ENCODE measurements at regions not wholly inside any gene's neighbourhood (a gene's known extent, or its start where the extent isn't known, plus 50 kb on each side); places are given as distances from the start of the nearest gene placed in this dataset.

DNA sequence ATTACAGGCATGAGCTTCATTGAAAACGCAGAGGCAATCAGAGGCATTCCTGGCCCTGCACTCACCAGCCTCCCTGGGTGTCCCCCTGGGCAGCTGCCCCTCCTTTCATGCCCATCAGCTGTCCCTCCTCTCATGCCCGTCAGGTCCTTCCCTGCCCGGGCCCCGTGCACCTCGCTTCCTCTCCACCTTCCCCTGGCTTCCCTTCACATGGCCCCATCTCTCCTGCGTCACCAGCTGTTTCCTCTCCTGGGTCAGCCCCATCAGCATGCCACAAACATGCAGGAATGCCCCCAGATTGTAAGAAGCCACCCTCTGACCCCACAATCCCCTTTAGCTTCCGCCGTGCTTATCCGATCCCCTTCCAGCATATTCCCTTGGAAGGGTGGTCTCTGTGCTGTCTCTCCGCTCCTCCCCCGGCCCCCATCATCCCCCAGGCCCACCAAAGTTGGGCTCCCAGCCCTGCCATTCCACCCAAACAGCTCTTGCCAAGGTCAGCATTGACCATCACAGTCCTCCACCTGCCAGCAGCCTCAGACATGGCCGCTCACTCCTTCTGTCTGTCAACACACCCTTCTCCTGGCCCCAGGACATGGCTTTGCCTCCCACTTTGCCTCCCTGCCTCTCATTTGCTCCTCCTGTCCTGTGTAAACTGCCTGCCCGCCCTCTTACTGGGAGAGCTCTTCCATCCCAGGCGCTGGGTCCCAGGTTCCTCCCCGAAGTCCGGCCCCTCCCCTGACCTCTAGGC is 98.6 kb upstream of the IER5L start:
- DNase-seq: no peak

DNA sequence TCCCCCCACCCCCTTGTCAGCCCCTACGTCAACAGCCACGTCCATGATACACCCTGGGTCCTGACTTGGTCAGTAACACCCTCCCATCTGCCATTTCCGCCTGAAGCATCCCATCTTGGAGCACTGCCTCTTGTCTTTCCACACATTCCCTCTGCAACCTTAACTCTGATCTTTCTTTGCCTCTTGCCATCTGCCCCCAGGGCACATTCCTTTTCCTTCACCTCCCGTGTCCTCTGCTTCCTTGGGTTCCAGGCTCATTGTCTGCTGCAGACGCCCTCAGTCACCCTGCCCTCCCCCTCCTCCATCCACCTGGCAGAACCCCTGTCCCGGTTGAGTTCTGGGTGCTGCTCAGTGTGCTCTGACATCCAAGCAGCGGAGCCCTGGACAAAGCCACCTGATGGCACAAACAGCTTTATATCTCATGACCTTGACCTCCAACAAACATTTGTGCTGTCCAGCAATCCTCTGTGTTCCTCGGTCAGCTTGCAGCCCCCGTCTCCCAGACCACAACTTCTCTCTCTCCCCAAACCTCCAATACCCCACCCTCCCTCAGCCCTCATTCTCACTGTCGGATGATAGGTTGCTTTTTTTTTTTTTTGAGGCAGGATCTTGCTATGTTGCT is 97.7 kb upstream of the IER5L start:
- DNase-seq: no peak

DNA sequence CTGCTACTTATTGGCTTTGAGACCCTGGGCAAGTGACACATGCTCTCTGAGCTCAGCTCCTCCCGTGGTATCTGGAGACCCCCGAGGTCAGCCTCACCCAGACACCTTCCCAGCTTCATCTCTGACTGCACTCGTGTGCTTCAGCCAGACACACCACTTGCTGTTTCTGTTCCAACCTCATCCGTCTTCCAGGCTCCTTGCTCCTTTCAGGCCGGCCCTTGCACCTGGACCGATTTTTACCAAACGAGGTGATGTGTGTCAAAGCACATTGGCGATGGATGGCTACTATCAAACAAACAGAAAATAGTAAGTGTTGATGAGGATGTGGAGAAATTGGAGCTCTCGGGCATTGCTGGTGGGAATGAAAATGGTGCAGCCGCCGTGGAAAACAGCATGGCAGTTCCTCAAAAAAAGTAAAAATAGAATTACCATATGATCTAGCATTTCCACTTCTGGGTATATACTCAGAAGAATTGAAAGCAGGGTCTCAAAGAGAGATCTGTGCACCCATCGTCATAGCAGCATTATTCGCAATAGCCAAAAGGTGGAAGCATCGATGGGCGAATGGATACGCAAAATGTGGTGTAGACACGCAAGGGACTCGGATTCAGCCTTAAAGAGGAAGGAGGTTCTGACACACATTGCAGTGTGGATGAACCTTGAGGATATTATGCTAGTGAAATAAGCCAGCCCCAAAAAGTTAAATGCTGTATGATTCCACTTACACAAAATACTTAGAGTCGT is 96.1 kb upstream of the IER5L start:
- peak in 2 of 3 donors; percentile 28 to 29 for DNase-seq

DNA sequence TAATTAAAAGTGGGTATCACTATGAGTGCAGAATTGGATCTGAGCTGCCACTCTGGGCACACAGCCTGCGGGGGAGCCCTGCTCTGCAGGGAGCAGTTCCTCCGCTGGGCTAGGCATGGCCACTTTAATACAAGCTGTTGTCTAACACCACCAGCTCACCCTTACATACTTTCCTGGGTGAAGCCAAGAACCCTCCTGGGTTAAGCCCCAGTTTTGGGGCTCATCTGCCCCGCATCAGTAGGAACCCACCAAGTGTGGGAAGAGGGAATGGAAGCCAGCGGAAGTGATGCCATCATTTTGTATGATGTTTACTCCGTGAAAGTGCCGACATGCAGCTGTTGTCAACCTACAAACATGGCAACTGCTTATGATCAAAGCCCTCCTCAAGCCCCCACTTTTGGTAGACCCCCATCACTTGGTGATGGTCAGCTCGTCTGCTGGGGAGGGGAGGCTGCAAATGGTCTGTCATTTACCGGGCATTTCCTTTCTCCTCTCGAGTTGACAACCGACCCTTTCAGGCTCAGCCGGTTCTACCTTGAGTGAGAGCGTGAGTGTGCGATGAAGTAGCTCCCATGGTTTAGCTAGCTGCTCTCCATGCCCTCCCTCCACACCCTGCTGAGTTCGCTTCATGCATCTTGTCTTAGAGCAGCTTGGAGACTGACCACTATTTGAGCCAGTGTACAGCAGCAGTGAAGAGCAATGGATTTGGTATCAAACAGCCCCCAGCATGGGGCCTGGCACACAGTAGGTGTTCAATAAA is 95.3 kb upstream of the IER5L start:
- no peak for DNase-seq

DNA sequence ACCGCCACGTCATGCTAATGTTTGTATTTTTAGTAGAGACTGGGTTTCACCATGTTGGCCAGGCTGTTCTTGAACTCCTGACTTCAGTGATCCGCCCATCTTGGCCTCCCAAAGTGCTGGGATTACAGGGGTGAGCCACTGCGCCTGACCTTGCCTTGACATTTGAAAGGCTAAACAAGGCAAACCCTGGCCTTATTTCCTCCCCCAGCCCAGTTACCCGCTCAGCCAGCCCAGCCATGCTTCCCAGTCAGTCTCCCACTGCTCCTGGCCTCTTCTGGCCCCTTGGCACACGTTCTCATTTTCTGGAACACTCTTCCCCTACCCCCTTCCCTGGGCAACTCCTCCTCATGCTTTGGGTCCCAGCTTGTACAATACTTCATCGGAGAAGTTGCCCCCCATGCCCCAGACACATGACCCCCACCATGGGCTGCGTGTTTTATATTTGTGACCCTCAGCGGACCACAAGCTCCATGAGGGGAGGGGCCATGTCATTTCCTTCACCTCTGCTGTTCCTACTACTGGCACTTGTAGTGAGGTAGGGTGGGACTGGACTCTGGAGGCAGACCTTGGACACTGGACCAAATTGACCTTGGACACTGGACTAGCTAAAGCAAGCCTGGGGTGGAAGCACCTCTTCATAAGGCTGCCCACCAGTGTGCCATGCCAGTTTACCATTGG is 94.4 kb upstream of the IER5L start:
- no peak for DNase-seq

DNA sequence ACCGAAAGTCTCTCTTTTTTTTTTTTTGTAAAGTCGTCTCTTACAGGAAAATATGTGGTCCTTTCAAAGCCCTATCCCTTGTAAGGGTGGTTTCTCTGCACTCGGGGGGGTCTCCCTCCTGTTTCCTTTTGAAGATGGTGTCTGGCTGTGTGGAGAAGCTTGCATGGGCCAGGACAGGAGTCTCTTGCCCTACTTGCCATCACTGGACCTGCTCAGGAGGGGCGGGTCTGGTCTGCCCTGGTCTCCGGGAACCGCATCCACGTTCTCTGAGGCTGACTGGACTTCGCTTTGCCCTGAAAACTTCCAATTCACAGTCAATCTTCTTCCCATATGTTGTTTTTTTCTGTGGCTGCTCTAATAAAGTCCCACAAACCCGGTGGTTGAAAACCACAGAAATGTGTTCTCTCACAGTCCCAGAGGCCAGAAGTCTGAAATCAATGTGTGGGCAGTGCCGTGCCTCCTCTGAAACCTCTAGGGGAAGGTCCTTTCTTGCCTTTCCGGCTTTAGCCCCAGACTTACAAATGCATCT is 92.9 kb upstream of the IER5L start:
- DNase-seq: peak; percentile 63 to 69 (median 69)

DNA sequence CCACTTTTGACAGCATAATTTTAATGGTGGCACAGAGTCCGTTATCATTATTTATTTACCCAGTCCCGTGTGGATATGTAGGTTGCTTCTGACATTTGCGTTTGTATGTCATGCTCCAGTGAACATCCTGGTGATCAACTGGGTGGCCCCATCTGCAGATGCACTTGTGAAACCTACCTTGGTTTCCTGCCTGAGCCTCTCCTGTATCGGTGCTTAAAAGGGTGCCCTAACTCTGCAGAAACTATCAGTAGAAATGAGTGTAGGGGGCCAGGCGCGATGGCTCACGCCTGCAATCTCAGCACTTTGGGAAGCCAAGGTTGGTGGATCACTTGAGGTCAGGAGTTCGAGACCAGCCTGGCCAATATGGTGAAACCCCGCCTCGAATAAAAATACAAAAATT is 92.1 kb upstream of the IER5L start:
- DNase-seq: no peak

DNA sequence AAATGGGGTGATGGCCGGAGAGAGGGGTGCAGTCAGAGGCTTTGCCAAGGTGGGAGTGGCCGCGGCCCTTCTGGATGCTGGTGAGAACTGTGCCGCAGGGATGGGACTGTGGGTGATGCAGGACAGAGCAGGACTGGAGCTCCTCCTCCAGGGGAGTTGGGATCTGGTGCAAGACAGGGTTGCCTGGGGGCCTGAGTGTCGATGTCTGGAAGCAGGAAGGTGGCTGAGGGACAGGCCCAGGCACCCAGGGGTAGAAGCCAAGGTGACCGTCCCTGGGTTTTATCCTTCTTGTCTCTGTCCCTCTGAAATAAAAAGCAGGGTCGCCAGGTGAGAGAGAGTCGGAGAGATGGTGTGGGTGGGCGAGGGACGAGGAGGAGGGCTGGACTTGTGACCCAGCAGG is 89.1 kb upstream of the IER5L start:
- DNase-seq: no peak

DNA sequence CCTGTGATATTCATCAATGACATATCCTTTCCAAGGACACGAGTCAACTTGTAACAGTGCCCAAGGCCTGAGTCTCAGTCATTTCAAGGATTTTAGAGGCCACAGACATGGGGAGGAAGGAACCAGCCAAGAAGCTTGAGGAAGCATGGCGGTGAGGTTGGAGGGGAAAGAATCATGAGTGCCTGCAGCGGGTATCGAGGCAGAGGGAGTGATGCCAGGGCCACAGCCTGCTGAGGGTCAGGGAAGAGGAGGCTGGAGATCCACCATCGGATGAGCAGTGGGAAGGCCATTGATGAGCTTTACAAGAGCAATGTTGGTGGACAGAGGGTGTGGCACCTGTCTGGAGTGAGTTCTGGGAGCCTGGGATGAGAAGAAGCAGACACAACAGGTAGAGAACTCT is 88.5 kb upstream of the IER5L start:
- no peak for DNase-seq

DNA sequence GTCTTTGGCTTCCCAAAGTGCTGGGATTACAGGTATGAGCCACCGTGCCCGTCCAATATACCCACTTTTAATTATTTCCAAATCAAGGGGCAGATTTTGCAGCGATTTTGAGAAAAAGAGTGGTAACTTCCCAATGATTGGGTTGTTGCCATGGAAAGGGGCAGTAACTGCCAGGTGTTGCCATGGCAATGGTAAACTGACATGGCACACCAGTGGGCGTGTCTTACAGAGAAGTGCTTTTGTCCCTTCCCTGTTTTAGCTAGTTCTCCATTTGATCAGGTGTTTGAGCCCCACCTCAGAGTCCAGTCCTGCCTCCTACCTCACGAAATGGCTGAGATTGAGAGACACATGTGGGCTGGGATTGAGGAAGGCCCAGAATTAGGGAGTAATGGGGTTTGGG is 86.3 kb upstream of the IER5L start:
- no peak for DNase-seq

DNA sequence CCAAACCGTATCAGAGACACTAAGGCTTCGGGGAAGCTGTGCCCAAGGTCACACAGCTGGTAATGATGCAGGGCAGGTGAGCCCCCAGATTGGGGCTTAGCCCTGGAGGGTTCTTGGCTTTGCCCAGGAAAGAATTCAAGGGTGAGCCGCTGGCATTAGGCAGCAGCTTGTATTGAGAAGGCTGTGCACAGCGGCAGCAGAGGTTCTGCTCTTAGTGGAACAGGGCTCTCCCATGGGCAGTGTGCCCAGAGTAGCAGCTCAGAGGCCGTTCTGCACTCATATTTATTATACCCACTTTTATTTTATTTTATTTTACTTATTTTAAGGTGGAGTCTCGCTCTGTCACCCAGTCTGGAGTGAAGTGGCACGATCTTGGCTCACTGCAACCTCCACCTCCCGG is 85.8 kb upstream of the IER5L start:
- DNase-seq: no peak

DNA sequence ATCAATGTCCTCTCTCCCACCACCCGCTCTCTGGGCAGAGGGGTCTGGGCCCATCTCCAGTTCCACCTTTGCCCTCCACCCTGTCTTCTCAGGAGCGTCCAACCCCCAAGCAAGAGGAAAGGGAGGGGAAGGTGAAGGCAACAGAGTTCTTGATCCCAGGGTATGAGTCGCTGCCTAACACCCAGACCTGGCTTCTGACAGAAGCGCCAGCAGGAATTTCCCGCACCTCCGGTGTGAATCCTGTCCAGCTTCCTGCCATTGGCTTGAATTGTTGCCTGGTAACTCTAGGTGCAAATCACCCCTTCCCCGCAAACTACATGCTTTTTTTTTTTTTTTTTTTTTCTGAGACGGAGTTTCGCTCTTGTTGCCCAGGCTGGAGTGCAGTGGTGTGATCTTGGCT is 84.2 kb upstream of the IER5L start:
- DNase-seq: peak in 1 of 3 donors; percentile 40

DNA sequence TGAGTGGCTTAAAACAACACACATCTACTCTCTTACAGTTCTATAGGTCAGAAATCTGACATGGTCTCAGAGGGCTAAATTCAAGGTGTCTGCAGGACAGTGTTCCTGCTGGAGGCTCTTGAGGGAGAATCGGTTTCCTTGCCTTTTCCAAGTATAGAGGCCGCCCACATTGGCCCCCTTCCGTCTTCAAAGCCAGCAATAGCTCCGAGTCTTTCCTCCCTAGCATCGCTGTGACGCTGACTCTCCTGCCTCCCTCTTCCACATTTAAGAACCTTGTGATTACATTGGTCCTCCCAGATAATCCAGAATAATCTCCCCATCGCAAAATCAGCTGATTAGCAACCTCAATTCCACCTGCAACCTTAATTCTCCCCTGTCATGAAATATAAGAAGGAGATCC is 81.3 kb upstream of the IER5L start:
- no peak for DNase-seq

DNA sequence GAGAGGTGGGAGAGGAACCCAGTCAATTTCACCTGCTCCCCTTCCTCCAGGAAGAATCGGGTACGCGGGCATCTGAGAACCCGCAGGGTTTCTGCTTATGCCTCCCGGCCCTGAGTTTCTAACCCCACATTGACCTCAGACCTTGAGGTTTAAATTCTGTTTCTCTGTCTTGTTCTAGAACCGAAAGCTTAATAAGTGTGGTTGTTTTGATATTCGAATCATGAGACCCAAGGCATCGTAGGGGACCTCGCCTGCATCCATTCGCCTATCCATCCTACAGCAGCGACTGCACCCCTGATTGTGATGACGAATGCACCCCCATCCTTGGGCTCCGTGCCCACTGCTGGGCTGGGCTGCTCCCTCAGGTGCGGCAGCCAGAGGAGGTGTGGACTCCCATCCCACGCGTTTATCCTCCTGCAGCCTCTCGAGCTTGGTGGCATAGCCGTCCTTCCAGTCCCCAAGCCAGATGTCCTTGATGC is 80.8 kb upstream of the IER5L start:
- DNase-seq: no peak

DNA sequence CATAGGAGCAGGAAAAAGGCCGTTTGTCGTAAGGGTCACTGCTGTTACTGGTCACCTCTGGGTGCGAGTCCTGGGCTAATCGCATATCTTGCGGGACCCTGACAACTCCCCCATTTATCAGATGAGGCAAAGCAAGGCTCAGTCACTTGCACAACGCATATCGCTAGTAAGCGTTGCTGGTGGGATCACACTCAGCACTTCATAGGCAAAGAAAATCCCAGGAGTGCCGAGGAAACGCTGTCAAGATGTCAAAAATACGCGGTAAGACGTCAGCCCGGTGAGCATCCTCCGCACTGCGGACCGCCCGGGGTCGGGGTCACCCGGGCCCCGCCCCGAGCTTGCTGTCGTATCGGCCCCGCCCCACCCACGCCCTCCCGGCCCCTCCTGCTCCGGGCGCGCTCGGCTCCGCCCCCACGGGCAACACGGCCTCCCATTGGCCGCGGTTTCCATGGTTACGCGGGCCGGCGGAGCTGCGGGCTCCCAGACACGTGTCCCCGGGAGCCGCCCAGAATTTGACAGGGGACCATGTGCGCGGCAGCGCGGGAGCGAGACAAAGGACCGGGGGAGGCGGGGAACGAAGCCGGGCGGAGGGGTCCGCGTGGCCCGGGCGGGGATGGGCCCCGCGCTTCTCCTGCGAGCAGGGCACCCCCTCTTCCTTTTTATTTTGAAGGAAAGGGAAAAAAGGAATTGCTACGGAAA is 80.2 kb upstream of the IER5L start:
- DNase-seq: peak; percentile 90 to 96 (median 90)

DNA sequence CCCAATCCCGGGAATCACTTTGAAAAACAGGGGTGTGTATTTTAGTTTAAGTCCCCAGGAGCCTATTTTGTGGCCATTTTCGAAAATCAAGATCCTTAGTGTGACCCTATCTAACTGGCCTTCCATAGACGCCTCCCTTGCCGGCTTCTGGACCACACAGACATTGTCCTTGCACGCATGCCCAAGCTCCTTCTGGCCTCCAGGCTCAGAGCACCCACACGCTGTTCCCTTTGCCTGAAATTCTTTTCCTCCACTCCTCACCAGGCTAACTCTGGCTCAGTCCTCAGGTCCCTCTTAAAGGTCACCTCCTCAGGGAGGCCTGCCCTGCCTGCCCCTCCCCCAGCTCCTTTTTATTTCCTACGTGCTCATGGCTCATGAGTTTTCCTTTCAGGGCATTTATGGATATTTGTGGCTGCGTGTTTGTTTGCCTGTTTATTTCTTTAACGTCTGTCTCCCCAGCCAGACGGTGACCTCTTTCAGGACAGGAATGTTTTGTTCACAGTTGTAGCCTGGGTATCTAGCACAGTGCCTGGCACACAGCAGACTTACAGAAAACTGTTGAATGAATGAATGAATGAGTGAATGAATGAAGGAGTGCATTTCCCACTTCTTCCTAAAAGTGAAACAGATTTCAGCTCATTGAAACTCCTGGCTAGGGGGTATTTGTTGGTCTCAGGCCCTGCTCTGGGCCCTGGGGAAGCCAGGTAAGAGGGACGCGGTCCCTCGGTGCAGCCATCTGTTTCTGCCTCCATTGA is 79.1 kb upstream of the IER5L start:
- DNase-seq: no peak

DNA sequence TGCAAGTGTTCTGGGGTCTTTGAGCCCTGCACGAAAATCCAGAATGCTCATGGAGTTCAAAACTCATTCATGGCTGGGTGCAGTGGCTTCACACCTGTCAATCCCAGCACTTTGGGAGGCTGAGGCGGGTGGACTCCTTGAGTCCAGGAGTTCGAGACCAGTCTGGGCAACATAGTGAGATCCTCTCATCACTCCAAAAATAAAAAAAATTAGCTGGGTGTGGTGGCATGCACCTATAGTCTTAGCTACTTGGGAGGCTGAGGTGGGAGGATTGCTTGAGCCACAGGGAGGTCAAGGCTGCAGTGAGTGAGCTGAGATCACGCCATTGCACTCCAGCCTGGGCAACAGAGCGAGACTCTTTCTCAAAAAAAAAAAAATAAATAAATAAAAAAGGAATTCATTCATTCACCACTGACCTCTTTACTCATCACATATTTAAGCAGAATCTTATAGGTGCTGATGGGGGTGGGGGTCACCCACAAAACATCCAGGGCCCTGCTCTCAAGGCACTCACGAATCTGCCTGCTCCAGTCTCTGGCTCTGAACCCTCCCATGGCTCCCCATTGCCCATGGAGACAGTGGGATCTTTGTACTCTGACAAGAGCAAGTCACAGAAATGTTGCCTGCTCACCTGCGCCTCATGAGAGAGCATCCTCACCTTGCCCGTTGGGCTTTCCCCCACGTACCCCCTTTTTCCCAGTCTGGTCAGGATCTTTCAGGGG is 76.7 kb upstream of the IER5L start:
- DNase-seq: no peak

DNA sequence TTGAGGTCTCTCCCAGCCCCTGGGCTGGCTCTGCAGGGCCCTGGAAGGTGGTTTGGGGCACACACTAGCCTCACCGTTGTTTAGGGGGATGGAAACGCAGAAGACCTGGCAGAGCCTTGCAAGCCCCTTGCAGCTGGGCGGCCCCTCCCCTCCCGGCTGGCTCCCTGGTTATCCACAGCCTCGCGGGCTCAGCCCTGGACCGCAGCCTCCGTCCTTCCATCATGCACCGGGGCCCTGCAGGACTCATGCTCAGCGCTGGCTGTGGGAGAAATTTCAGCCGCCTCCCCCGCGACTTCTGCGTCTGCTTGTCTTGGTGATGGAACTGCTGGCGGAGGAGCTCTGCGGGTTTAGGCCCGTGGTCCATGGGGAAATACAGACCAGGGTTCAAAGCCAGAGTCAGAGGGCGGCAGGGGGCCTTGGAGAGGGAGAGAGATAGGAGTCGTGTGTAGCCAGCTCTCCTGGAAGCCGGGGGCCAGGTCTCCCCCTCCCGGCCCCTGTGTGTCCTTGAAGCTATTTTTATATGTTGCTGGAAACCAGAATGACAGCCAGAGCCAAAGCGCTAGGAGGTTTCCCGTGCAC is 75.8 kb upstream of the IER5L start:
- no peak for DNase-seq

DNA sequence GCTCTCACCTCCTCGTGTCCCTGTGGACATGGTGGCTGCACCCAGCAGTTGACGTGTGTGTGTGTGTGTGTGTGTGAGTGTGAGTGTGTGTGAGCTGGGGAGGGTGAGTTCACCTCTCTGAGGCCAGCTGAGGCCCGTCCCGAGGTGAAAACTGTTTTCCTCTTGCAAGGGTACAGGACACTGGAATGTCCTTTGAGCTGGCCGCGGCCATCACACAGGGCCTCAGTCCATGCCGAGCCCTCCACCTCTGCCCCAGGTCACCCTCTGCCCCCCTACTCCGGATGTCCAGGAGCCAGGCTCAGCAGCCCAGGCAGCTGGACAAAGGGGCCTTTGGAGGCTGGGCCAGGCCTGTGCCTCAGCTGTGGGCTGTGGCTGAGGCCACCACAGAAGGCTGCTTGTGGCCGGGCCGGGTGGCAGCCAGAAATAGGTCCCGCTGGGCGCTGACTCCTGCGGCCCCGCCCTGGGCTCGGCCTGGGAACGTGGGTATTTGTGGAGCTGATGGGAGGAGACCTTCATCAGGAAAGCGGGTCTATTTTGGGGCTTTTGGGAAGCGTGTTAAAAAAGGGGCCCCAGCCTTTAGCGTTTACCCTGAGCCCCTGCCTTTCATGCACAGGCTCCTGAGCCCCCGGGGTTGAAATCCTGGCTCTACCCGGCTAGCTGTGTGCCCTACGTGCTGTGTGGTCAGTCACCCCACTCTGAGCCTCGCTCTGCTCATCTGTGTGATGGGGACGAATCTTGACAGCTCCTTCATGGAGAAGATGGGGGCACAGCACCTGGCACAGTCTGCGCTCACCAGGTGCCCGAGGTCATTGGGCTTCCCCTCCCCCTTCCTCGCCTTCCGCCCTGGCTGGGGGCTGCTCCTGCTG is 75.1 kb upstream of the IER5L start:
- no peak for DNase-seq
